A549 (cell line): ENCODE measurements at regions not wholly inside any gene's neighbourhood (a gene's known extent, or its start where the extent isn't known, plus 50 kb on each side); places are given as distances from the start of the nearest gene placed in this dataset.

Source experiments
- BHLHE40 ChIP-seq: IDR thresholded peaks from 2 replicates; pipeline ENCODE4 v1.6.1; 2012; ENCODE audit warnings: low read depth, low read length, inconsistent platforms
- CHD2 ChIP-seq: fragments of 150-350 bp; IDR thresholded peaks from 2 replicates; pipeline ENCODE4 v1.6.1; 2014; ENCODE audit warnings: low read length; ENCODE audit not compliant: partially characterized antibody
- EHMT2 ChIP-seq: fragments of 200-600 bp; sonication (generic); IDR thresholded peaks from 2 replicates; pipeline ENCODE4 v1.6.1; 2016; ENCODE audit warnings: antibody characterized with exemption, low read depth, mild to moderate bottlenecking, moderate library complexity
- GATA3 ChIP-seq: IDR thresholded peaks from 2 replicates; pipeline ENCODE4 v1.6.1; 2012; ENCODE audit warnings: borderline replicate concordance
- HDAC2 ChIP-seq: fragments of 200-600 bp; sonication (generic); IDR thresholded peaks from 2 replicates; pipeline ENCODE4 v1.6.1; 2016
- JUN ChIP-seq, 2 experiments: fragments of >200 bp; sonication (Bioruptor Twin); formaldehyde crosslinking; IDR thresholded peaks; 2 replicates in 1 of 2; 3 replicates in 1 of 2; pipeline ENCODE4 v1.6.1; 2016 to 2017
- MYC ChIP-seq: IDR thresholded peaks from 2 replicates; pipeline ENCODE4 v1.6.1; 2012; ENCODE audit warnings: mild to moderate bottlenecking, inconsistent platforms, low read length, improper control_type of control experiment, borderline replicate concordance
- POLR2A ChIP-seq: IDR thresholded peaks from 2 replicates; pipeline ENCODE4 v1.6.1; 2012; ENCODE audit warnings: mild to moderate bottlenecking, low read length
- RCOR1 ChIP-seq: fragments of 150-350 bp; IDR thresholded peaks from 2 replicates; pipeline ENCODE4 v1.6.1; 2014; ENCODE audit warnings: antibody characterized with exemption, low read length, low read depth
- TF ChIP-seq, protein P1 (sequence below): fragments of 200-600 bp; sonication (generic); IDR thresholded peaks from 2 replicates; pipeline ENCODE4 v1.6.1; 2016; ENCODE audit warnings: antibody characterized with exemption, mild to moderate bottlenecking, moderate library complexity
- TF ChIP-seq, protein P2 (sequence below): fragments of >200 bp; sonication (Bioruptor Twin); formaldehyde crosslinking; IDR thresholded peaks from 3 replicates; pipeline ENCODE4 v1.5.1; 2016

DNA sequence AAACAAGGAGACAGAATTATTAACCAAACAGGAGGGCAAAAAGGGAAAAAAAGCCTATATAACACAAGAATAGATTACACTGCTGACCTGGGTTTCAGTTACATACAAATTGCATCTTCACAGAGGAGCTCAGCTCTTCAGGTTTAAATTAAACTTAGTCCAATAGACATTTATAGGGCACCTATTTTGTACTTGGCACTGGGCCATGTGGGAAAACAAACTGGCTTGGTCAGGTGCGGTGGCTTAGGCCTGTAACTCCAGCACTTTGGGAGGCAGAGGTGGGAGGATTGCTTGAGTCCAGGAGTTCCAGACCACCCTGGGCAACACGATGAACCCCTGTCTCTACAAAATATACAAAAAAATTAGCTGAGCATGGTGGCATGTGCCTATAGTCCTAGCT, 62.3 kb upstream of the CCDC6 start:
- TF ChIP-seq, protein P1, sequence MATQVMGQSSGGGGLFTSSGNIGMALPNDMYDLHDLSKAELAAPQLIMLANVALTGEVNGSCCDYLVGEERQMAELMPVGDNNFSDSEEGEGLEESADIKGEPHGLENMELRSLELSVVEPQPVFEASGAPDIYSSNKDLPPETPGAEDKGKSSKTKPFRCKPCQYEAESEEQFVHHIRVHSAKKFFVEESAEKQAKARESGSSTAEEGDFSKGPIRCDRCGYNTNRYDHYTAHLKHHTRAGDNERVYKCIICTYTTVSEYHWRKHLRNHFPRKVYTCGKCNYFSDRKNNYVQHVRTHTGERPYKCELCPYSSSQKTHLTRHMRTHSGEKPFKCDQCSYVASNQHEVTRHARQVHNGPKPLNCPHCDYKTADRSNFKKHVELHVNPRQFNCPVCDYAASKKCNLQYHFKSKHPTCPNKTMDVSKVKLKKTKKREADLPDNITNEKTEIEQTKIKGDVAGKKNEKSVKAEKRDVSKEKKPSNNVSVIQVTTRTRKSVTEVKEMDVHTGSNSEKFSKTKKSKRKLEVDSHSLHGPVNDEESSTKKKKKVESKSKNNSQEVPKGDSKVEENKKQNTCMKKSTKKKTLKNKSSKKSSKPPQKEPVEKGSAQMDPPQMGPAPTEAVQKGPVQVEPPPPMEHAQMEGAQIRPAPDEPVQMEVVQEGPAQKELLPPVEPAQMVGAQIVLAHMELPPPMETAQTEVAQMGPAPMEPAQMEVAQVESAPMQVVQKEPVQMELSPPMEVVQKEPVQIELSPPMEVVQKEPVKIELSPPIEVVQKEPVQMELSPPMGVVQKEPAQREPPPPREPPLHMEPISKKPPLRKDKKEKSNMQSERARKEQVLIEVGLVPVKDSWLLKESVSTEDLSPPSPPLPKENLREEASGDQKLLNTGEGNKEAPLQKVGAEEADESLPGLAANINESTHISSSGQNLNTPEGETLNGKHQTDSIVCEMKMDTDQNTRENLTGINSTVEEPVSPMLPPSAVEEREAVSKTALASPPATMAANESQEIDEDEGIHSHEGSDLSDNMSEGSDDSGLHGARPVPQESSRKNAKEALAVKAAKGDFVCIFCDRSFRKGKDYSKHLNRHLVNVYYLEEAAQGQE, result no peak
- no peak for TF ChIP-seq CHD2
- no peak for TF ChIP-seq GATA3
- TF ChIP-seq, protein P2, sequence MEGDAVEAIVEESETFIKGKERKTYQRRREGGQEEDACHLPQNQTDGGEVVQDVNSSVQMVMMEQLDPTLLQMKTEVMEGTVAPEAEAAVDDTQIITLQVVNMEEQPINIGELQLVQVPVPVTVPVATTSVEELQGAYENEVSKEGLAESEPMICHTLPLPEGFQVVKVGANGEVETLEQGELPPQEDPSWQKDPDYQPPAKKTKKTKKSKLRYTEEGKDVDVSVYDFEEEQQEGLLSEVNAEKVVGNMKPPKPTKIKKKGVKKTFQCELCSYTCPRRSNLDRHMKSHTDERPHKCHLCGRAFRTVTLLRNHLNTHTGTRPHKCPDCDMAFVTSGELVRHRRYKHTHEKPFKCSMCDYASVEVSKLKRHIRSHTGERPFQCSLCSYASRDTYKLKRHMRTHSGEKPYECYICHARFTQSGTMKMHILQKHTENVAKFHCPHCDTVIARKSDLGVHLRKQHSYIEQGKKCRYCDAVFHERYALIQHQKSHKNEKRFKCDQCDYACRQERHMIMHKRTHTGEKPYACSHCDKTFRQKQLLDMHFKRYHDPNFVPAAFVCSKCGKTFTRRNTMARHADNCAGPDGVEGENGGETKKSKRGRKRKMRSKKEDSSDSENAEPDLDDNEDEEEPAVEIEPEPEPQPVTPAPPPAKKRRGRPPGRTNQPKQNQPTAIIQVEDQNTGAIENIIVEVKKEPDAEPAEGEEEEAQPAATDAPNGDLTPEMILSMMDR, result no peak
- no peak for TF ChIP-seq EHMT2
- no peak for TF ChIP-seq RCOR1
- TF ChIP-seq POLR2A, result no peak
- TF ChIP-seq BHLHE40, result no peak
- TF ChIP-seq JUN (IDR thresholded peaks at IDR 0.05), result no peak
- TF ChIP-seq HDAC2, result no peak
- TF ChIP-seq MYC, result no peak
